Neural cell (in vitro differentiated cells): ENCODE measurements at regions not wholly inside any gene's neighbourhood (a gene's known extent, or its start where the extent isn't known, plus 50 kb on each side); places are given as distances from the start of the nearest gene placed in this dataset.

ENCODE experiments used
- small RNA-seq, 3 experiments: library from RNA; depleted of rRNA; stranded (forward); fragments of <200 nt; gene quantifications; one replicate each; pipeline ENCODE3, GENCODE V24; 2012

Small RNA genes lying in the stretch of these regions (small RNA-seq; reads per million reads assigned to genes)
- gene MIR4533 (0 reads per million in 3 experiments), gene MIR548AG2 (0 reads per million in 3 experiments), gene MIR646 (0 reads per million in 3 experiments)
